ENCODE measurements at regions not wholly inside any gene's neighbourhood (a gene's known extent, or its start where the extent isn't known, plus 50 kb on each side); places are given as distances from the start of the nearest gene placed in this dataset.

DNA sequence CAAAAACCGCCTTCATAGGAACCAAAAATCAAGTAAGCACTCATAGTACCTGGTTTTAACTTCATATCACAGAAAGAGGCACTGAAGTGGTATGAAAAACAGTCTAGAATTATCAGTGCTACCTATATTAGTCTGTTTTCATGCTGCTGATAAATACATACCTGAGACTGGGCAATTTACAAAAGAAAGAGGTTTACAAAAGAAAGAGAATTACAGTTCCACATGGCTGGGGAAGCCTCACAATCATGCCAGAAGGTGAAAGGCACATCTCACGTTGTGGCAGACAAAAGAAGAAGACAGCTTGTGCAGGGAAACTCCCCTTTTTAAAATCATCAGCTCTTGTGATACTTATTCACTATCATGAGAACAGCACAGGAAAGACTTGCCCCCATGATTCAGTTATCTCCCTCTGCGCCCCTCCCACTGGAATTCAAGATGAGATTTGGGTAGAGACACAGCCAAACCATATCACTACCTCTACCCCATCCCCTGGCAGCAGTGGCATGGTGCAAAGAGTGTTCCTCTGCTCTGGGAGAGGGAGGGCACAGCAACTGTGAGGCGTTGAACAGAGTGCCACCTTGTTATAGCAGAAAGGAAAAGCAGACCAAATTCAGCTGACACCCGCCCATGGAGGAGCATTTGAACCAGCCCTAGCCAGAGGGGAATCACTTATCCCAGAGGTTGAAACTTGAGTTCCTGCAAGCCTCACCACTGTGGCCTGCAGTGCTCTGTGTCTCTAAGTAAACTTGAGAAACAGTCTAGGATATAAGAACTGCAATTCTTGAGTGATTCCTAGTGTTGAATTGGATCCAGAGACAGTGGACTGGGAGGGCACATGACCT is 61.9 kb upstream of the PTPRZ1 start:
- DNase-seq = peak; percentile 19
- Histone ChIP-seq H3K79me2 (ENCODE audit: control insufficient read depth, insufficient read depth, low read length) (no peaks in the 10 kb centered on the region), H3K36me3 (ENCODE audit: control insufficient read depth, insufficient read depth, low read length) (no peaks in the 10 kb centered on the region), H3K4me2 (ENCODE audit: low read length) (no peak overlapping the region), H2BK120ac (ENCODE audit: low read depth, low read length) (no peak overlapping the region), H3K9ac (ENCODE audit: low read length) (no peak overlapping the region), H3K27ac (ENCODE audit: low read depth, low read length) (no peak overlapping the region), H3K79me1 (ENCODE audit: low read length) (no peaks in the 10 kb centered on the region), H2BK5ac (ENCODE audit: low read length) (no peak overlapping the region), H3K56ac (ENCODE audit: low read length) (no peak overlapping the region), H2BK15ac (replicated peaks; ENCODE audit: low read depth) (no peak overlapping the region), H4K8ac (ENCODE audit: low read depth, low read length) (no peak overlapping the region), H3K27me3 (ENCODE audit: insufficient read depth, low read length, poor library complexity) (no peaks in the 10 kb centered on the region), H3K23ac (ENCODE audit: low read length) (no peak overlapping the region), H3K4me1 (ENCODE audit: control insufficient read depth, low read depth, low read length) (no peaks in the 10 kb centered on the region), H2AK5ac (ENCODE audit: low read length) (no peak overlapping the region), H3K4me3 (ENCODE audit: low read length) (no peak overlapping the region), H3K4ac (ENCODE audit: low read depth, low read length) (no peak overlapping the region), H3K18ac (ENCODE audit: low read length) (no peak overlapping the region), H4K5ac (ENCODE audit: low read length) (no peak overlapping the region)
- WGBS (ENCODE audit: extremely low coverage, insufficient coverage, low lambda C conversion rate) = no CpG with 5 or more reads among the region's 5 CpGs

DNA sequence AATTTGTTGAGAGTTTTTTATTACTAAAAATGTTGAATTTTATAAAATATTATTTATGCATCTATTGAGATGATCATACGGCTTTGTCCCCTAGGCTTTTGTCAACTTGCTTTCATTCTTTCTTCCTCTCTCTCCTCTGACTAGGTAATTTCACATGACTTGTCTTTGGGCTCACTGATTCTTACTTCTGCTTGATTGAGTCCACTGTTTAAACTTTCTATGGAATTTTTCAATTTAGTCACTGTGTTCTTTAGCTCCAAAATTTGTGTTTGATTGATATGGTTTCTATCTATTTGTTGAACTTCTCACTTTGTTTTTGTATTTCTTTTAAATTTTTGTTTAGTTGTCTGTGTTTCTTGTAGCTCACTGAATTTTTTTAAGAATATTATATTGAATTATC is 65.9 kb upstream of the PTPRZ1 start:
- Histone ChIP-seq H3K79me2 (ENCODE audit: control insufficient read depth, insufficient read depth, low read length) (no peaks in the 10 kb centered on the region), H3K4ac (ENCODE audit: low read depth, low read length) (no peak overlapping the region), H3K79me1 (ENCODE audit: low read length) (no peaks in the 10 kb centered on the region), H3K18ac (ENCODE audit: low read length) (no peak overlapping the region), H2BK15ac (replicated peaks; ENCODE audit: low read depth) (no peak overlapping the region), H2BK5ac (ENCODE audit: low read length) (no peak overlapping the region), H3K27me3 (ENCODE audit: insufficient read depth, low read length, poor library complexity) (no peaks in the 10 kb centered on the region), H3K9ac (ENCODE audit: low read length) (no peak overlapping the region), H3K4me3 (ENCODE audit: low read length) (no peak overlapping the region), H3K4me1 (ENCODE audit: control insufficient read depth, low read depth, low read length) (no peaks in the 10 kb centered on the region), H3K4me2 (ENCODE audit: low read length) (no peak overlapping the region), H3K36me3 (ENCODE audit: control insufficient read depth, insufficient read depth, low read length) (no peaks in the 10 kb centered on the region), H3K23ac (ENCODE audit: low read length) (no peak overlapping the region), H3K27ac (ENCODE audit: low read depth, low read length) (no peak overlapping the region), H2AK5ac (ENCODE audit: low read length) (no peak overlapping the region), H3K56ac (ENCODE audit: low read length) (no peak overlapping the region), H4K5ac (ENCODE audit: low read length) (no peak overlapping the region), H4K8ac (ENCODE audit: low read depth, low read length) (no peak overlapping the region), H2BK120ac (ENCODE audit: low read depth, low read length) (no peak overlapping the region)
- no CpG with 5 or more reads among the region's 1 CpG for WGBS (ENCODE audit: extremely low coverage, insufficient coverage, low lambda C conversion rate)
- DNase-seq = no peak

DNA sequence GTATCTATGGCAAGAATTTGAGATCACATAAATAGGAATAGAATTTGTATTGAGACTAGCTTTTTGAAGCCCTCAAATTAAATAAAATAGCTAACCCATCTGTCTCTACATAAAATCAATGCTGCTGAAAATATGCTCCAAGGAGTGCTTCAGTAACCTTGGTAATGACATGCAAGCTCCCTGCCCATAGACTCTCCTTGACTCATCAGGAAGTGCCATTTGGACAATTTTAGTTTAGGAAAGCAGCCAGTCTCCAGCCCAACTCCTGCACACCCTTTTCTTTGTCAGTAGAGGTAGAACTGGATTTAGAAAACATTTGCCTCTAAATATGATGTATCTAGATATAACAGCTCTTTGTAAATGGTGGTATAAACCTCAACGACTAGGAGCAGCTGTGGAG is 69.9 kb upstream of the PTPRZ1 start:
- no peak overlapping the region for H3K9ac ChIP-seq (ENCODE audit: low read length)
- no peak overlapping the region for H3K4me2 ChIP-seq (ENCODE audit: low read length)
- no peaks in the 10 kb centered on the region for H3K4me1 ChIP-seq (ENCODE audit: control insufficient read depth, low read depth, low read length)
- no peak overlapping the region for H2BK15ac ChIP-seq (replicated peaks; ENCODE audit: low read depth)
- no peak for DNase-seq
- no peak overlapping the region for H3K18ac ChIP-seq (ENCODE audit: low read length)
- H3K56ac ChIP-seq (ENCODE audit: low read length) = no peak overlapping the region
- H3K4me3 ChIP-seq (ENCODE audit: low read length) = no peak overlapping the region
- H3K79me2 ChIP-seq (ENCODE audit: control insufficient read depth, insufficient read depth, low read length) = no peaks in the 10 kb centered on the region
- no peak overlapping the region for H4K8ac ChIP-seq (ENCODE audit: low read depth, low read length)
- H2BK5ac ChIP-seq (ENCODE audit: low read length) = no peak overlapping the region
- H2BK120ac ChIP-seq (ENCODE audit: low read depth, low read length) = no peak overlapping the region
- H2AK5ac ChIP-seq (ENCODE audit: low read length) = no peak overlapping the region
- no peaks in the 10 kb centered on the region for H3K36me3 ChIP-seq (ENCODE audit: control insufficient read depth, insufficient read depth, low read length)
- H4K5ac ChIP-seq (ENCODE audit: low read length) = no peak overlapping the region
- H3K27ac ChIP-seq (ENCODE audit: low read depth, low read length) = no peak overlapping the region
- H3K79me1 ChIP-seq (ENCODE audit: low read length) = no peaks in the 10 kb centered on the region
- H3K27me3 ChIP-seq (ENCODE audit: insufficient read depth, low read length, poor library complexity) = no peaks in the 10 kb centered on the region
- no peak overlapping the region for H3K23ac ChIP-seq (ENCODE audit: low read length)
- no CpG with 5 or more reads among the region's 1 CpG for WGBS (ENCODE audit: extremely low coverage, insufficient coverage, low lambda C conversion rate)
- H3K4ac ChIP-seq (ENCODE audit: low read depth, low read length) = no peak overlapping the region

DNA sequence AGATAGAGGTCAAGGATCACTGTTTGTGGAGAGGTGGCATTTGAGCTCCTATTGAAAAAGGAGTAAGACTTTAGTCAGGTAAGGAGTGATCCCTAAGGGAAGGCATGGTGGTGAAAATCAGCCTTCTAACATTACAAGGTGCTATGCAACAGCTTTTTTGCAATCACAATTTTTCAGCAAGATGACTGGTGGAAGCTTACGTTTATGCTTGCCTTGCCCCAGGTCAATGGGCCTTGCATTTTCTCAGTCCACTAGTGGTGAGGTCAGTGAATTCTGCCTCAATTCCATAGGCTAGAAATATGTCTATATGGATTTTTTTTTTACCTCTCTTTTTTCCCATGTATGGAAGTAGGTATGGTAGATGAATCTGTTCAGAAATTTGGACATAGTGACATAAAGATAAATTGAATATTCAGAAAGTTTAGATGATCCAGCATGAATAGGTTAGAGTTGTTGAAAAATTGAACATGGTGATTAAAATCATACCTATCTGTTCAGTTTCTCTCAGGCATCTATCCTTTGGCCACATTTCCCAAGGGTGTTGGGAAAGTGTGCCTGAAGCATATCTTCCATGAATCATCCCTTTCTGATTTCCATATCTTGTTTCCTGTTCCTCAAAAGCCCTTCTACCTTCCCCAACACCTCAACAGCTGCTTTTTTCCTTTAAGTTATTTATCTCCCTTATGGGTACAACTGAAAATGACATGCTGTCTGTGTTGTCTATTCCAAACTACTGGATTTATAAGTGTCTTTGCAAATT is 71.9 kb upstream of the PTPRZ1 start:
- no peak overlapping the region for H4K5ac ChIP-seq (ENCODE audit: low read length)
- H2BK120ac ChIP-seq (ENCODE audit: low read depth, low read length) = no peak overlapping the region
- H3K18ac ChIP-seq (ENCODE audit: low read length) = no peak overlapping the region
- no peak overlapping the region for H2BK15ac ChIP-seq (replicated peaks; ENCODE audit: low read depth)
- no peak overlapping the region for H3K4me3 ChIP-seq (ENCODE audit: low read length)
- no peaks in the 10 kb centered on the region for H3K79me2 ChIP-seq (ENCODE audit: control insufficient read depth, insufficient read depth, low read length)
- no peak for DNase-seq
- no peak overlapping the region for H3K56ac ChIP-seq (ENCODE audit: low read length)
- no peak overlapping the region for H3K4ac ChIP-seq (ENCODE audit: low read depth, low read length)
- H2BK5ac ChIP-seq (ENCODE audit: low read length) = no peak overlapping the region
- H3K23ac ChIP-seq (ENCODE audit: low read length) = no peak overlapping the region
- H3K4me2 ChIP-seq (ENCODE audit: low read length) = no peak overlapping the region
- no peaks in the 10 kb centered on the region for H3K27me3 ChIP-seq (ENCODE audit: insufficient read depth, low read length, poor library complexity)
- no peak overlapping the region for H3K9ac ChIP-seq (ENCODE audit: low read length)
- H3K4me1 ChIP-seq (ENCODE audit: control insufficient read depth, low read depth, low read length) = peaks cover 2% of the 10 kb centered on the region
- no CpG with 5 or more reads among the region's 1 CpG for WGBS (ENCODE audit: extremely low coverage, insufficient coverage, low lambda C conversion rate)
- H2AK5ac ChIP-seq (ENCODE audit: low read length) = no peak overlapping the region
- H3K27ac ChIP-seq (ENCODE audit: low read depth, low read length) = no peak overlapping the region
- no peaks in the 10 kb centered on the region for H3K36me3 ChIP-seq (ENCODE audit: control insufficient read depth, insufficient read depth, low read length)
- no peak overlapping the region for H4K8ac ChIP-seq (ENCODE audit: low read depth, low read length)
- no peaks in the 10 kb centered on the region for H3K79me1 ChIP-seq (ENCODE audit: low read length)

DNA sequence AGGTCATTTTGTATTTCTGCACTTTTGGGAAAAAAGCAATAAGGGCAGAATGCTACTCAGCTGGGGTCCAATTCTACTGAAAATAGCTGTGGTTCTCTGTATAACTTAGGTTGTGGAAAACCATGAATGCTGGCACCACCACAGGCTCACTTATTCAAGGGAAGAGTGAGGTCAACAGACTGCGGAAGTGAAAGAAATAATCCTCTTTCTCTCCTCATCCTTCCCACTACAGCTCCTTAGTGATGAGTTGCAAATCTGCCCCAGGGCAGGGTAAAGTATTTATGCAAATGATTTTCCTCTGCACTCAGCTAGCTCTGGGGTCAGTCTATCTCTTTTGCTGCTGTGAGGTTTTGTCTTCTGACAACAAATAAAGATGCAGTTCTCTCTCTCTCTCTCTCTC is 74.1 kb upstream of the PTPRZ1 start:
- Histone ChIP-seq H3K4me1 (ENCODE audit: control insufficient read depth, low read depth, low read length) (peaks cover 2% of the 10 kb centered on the region), H3K79me2 (ENCODE audit: control insufficient read depth, insufficient read depth, low read length) (no peaks in the 10 kb centered on the region), H2BK15ac (replicated peaks; ENCODE audit: low read depth) (no peak overlapping the region), H4K8ac (ENCODE audit: low read depth, low read length) (no peak overlapping the region), H3K79me1 (ENCODE audit: low read length) (no peaks in the 10 kb centered on the region), H3K27me3 (ENCODE audit: insufficient read depth, low read length, poor library complexity) (no peaks in the 10 kb centered on the region), H3K9ac (ENCODE audit: low read length) (no peak overlapping the region), H3K36me3 (ENCODE audit: control insufficient read depth, insufficient read depth, low read length) (no peaks in the 10 kb centered on the region), H3K23ac (ENCODE audit: low read length) (no peak overlapping the region), H3K27ac (ENCODE audit: low read depth, low read length) (no peak overlapping the region), H2BK120ac (ENCODE audit: low read depth, low read length) (no peak overlapping the region), H3K4me3 (ENCODE audit: low read length) (no peak overlapping the region), H3K4me2 (ENCODE audit: low read length) (no peak overlapping the region), H4K5ac (ENCODE audit: low read length) (no peak overlapping the region), H3K4ac (ENCODE audit: low read depth, low read length) (no peak overlapping the region), H2BK5ac (ENCODE audit: low read length) (no peak overlapping the region), H3K18ac (ENCODE audit: low read length) (no peak overlapping the region), H3K56ac (ENCODE audit: low read length) (no peak overlapping the region), H2AK5ac (ENCODE audit: low read length) (no peak overlapping the region)
- WGBS (ENCODE audit: extremely low coverage, insufficient coverage, low lambda C conversion rate) = no CpG with 5 or more reads among the region's 1 CpG
- DNase-seq = peak; percentile 90

All from mesendoderm (in vitro differentiated cells).